ELF-1 (cell line): ENCODE measurements at regions not wholly inside any gene's neighbourhood (a gene's known extent, or its start where the extent isn't known, plus 50 kb on each side); places are given as distances from the start of the nearest gene placed in this dataset.
"Not testable (repeated sequence)": the region's sequence is repeated elsewhere in the genome, so short reads cannot be mapped to it uniquely, and the experiment has no call there.

ENCODE experiments used
- DNase-seq: peaks from one replicate; pipeline ENCODE4 v3.0.0-alpha.2; 2016; ENCODE audit warnings: low read depth, low spot score

- DNase-seq, result no peak
Measured at GRCh38 chr5:25764733-25765132, 1120.0 kb upstream of the CDH10 start.

DNA sequence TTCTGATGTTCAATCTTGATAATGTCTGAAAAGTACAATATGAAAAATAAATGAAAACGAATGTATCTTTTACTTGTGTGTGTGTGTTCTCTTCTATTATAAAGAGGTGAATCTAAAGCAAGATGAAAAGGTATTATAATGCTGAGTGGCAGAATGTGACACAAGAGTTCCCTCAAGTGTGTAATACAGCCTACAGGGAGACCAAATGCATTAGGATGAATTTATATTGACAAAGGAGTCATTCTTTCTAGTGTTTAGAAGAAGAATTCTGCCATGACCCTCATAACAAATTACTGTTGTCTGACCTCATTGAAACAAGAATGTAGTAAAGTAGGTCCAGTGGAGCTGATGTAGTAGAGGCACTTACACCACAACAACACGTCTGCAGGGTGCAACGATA lies 1119.0 kb upstream of the CDH10 start:
- DNase-seq, result no peak

GRCh38 chr5:25754895-25755294 lies 1110.1 kb upstream of the CDH10 start:
- DNase-seq, result no peak

DNA sequence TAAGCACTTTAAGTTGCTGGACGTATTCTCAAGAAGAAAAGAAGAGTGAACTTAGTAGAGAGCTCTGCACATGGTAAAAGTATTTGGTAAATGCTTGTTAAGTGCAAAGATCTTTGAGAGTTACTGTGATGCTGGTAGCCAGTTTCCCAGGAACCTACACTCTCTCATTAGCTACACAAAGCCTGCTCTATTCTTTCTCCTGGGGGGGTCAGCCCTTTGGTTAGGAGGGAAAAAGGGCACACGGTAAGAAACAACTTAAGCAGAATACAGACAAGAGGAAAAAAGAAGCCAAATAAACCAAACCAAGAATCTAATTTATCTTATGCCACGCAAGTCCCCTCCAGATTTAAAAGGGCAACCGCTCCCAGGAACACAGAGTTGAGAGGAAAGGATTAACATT lies 1100.1 kb upstream of the CDH10 start:
- DNase-seq, result no peak

DNA sequence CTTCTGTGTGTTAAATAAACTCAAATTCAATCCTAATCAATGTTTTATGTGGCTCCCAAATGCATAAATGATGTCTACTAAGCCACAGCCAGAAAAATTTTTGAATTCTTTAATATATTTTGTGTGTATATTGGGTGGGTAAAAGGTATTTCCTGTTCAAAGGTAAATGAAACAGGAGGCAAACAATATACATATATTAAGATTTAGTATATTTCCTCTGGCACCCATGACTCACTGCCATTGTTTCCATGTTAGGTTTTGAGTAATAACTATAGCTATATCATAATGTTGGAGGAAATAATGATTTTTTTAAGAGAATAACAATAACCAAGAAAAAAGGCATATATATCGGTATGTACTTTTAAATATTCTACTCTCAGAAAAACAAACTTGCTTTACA lies 1071.9 kb upstream of the CDH10 start:
- DNase-seq, result no peak

DNA sequence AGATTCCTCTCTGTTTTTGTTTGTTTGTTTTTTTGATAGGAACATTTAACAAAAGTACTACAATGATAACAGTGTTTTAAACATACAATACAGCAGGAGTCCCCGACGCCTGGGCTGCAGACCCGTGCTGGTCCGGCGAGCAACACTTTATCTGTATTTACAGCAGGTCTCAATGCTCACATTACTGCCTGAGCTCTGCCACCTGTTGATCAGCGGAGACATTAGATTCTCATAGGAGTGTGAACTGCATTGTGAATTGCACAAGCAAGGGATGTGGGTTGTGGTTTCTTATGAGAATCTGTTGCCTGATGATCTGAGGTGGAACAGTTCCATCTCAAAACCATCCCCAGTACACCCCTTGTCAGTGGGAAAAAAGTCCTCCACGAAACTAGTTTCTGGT lies 1068.5 kb upstream of the CDH10 start:
- DNase-seq, result peak; percentile 8

DNA sequence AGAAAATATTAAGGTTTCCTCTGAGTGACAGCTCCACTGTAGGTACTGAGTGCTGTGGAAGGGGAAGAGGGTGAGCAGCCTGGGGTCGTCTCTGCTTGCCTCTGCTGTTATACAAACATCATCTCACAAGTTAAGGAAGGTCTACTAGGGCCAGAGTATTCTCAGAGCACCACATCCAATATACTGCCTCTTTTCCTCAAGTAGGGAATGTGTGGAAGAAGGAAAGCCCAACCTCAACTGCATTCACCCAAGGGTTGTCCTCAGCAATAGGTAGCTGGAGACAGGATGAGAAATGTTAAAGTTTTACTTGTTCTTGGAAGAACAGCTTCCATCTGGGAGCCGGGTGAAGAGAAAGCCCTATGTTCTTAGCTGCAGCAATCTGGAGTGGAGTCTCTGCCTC lies 1062.3 kb upstream of the CDH10 start:
- DNase-seq, result peak; percentile 59

- no peak for DNase-seq
Measured at GRCh38 chr5:25701936-25702335, 1057.2 kb upstream of the CDH10 start.

DNA sequence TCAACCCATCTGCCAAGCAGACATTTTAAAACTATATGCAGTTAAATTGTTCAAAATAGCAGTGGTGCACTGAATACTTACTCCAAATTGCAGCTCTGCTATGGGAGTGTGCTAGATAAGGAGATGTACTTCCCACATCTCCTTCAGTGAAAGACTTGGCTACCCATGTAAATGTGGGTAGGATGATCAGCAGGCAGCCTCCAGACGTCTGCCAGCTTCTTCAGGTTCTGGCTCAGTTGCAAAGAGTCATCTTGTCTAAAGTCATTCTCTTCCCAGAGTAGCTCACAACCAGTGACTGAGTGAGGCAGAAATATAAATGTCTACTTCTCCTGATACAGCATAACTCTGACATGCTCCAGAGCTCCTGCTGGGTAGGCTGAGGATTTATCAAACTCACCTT lies 1050.0 kb upstream of the CDH10 start:
- no peak for DNase-seq

GRCh38 chr5:25688156-25688555 lies 1043.4 kb upstream of the CDH10 start:
- no peak for DNase-seq

GRCh38 chr5:25669645-25670401 lies 1025.0 kb upstream of the CDH10 start:
- no peak for DNase-seq

- DNase-seq, result no peak
Measured at GRCh38 chr5:25662610-25663009, 1017.8 kb upstream of the CDH10 start.

DNA sequence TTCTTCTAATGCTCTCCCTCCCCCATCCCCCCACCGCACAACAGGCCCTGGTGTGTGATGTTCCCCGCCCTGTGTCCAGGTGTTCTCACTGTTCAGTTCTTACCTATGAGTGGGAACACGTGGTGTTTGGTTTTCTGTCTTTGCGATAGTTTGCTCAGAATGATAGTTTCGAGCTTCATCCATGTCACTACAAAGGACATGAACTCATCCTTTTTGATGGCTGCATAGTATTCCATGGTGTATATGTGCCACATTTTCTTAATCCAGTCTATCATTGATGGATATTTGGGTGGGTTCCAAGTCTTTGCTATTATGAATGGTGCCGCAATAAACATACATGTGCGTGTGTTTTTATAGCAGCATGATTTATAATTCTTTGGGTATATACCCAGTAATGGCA lies 1005.5 kb upstream of the CDH10 start:
- DNase-seq, result not testable (repeated sequence)

DNA sequence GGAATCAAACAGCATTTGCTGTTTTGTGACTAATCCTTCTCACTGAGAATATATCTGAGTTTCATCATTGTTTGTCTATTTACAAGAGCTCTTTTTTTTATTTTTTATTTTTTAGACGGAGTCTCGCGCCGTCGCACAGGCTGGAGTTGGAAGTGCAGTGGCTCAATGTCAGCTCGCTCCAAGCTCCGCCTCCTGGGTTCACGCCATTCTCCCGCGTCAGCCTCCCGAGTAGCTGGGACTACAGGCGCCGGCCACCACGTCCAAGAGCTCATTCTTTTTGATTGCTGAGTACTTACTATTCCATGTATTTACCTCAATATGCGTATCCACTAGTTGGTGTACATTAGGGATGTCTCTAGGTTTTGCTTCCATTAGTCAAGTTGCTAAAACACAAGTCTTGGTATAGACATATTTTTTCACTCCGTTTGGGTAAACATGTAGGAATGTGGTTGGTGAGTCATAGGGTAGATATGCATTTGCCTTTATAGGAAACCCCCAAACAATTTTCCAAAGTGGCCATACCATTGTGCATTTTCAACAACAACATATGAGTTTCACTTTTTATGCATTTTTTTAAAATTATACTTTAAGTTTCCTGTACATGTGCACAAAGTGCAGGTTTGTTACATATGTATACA lies 1005.0 kb upstream of the CDH10 start:
- no peak for DNase-seq

DNA sequence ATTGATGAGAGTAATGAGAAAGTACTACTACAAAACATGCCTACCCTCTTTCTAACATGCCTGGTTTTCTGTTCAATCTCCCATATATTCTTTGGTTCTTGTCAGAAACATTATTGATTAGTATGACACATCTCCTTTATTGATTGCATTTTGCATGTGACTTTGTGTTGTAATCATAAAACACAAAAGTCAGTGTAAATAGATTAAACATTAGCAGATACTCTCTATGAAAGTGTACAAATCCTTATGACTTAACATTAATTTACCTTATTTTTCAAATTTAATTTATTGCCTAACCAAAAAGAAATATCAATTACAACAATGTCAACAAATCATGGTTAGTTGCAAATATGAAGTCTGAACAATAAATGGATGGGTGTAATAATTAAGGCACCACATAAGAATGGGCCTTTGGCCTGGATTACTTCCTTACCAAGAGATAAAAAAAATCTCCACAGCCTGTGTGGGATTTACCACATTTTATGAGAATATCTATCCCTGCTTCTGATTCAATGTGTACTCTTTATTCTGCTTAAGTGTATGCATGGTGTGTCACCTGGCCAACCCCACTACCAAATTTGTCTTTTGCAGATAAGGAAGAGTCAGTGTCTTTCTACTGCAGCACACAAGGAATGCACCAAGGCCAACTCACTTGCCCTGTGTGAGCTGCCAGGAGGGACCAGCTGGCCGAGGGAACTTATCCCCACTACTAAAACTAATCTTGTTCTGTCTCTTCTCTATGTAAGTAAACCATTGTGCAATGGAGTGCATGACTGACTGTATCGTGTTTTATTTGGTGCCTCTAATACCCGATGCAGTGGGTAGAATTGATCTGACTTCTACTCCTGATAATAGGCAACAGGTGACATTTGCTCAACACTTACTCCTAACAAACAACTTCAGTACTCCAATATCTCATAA lies 1001.9 kb upstream of the CDH10 start:
- no peak for DNase-seq

GRCh38 chr5:25641124-25641523 lies 996.3 kb upstream of the CDH10 start:
- DNase-seq, result no peak

DNA sequence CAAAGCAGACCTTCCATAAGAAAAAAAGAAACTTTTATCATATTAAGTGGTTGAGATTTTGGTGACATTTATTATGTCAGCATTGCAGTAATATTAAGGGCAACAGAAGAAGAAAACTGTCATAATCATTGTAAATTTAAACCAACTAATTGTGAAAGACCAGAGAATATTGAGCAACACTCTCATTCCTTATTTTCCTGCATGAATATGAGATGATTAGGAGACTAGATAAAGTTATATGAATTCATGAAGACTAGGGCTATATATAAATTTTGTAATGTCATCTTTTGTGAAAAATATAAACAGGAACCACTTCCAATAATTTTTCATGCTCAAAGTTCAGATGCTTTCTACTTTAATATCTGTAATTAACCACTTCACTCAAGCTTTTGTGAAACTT lies 974.5 kb upstream of the CDH10 start:
- DNase-seq, result no peak

DNA sequence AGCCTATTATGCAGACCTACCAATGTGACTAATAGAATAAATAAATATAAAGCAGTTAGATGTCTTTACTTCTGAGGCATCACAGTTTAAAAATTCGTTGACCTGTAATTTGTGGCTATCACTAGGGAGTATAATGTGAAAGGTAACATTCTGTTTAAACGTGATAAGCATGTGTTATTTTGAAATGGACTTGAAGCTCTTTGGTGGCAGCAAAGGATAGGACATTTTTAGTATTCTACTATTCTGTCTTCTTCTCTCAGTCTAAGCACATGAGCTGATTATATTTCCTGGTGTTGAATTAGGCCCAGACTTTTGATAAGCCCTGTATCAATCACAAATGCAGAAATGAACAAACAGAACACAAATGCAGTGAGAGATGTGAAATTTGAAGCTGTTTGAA lies 974.0 kb upstream of the CDH10 start:
- DNase-seq, result no peak

- no peak for DNase-seq
Measured at GRCh38 chr5:25614466-25614865, 969.7 kb upstream of the CDH10 start.

- DNase-seq, result no peak
Measured at GRCh38 chr5:25604681-25605080, 959.9 kb upstream of the CDH10 start.

- DNase-seq, result no peak
Measured at GRCh38 chr5:25579111-25579510, 934.3 kb upstream of the CDH10 start.

DNA sequence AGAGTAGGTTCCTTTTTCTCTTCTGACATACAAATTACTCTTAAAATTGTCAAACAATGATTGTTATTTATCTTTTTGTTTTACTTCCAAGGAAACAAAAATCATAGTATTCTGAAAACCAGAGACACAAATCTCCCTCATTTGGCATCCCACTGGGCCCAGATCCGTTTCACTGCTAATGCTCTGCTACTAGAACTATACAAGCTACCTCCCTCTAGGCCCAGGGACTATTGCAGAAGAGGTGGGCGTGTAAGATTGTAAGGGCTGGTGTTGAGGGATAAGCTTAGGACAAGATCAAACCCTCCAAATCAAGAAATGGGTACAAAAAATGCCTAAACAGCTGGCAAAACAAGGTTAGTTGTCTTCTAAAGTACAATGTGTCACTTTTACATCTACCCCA lies 928.9 kb upstream of the CDH10 start:
- DNase-seq, result no peak
